ENCODE measurements at regions not wholly inside any gene's neighbourhood (a gene's known extent, or its start where the extent isn't known, plus 50 kb on each side); places are given as distances from the start of the nearest gene placed in this dataset.

GRCh38 chr21:35344582-35344981, 295.5 kb upstream of the RUNX1 start:
- TF ChIP-seq ARNTL (CRISPR knock-in tag; IDR thresholded peaks at IDR 0.05; ENCODE audit: borderline replicate concordance, low read depth) (no peak), TOX (CRISPR knock-in tag; IDR thresholded peaks at IDR 0.05; ENCODE audit: borderline replicate concordance) (no peak), CREB5 (CRISPR knock-in tag; IDR thresholded peaks at IDR 0.05; ENCODE audit: low read depth) (no peak), TSHZ2 (CRISPR knock-in tag; IDR thresholded peaks at IDR 0.05) (no peak), ZNF8 (CRISPR knock-in tag; IDR thresholded peaks at IDR 0.05) (no peak), ESRRG (CRISPR knock-in tag; IDR thresholded peaks at IDR 0.05) (no peak), PPARA (CRISPR knock-in tag; IDR thresholded peaks at IDR 0.05; ENCODE audit: borderline replicate concordance) (no peak), PATZ1 (CRISPR knock-in tag; IDR thresholded peaks at IDR 0.05; ENCODE audit: borderline replicate concordance) (no peak), ZFP30 (CRISPR knock-in tag; IDR thresholded peaks at IDR 0.05) (no peak), CSRNP3 (CRISPR knock-in tag; IDR thresholded peaks at IDR 0.05) (no peak), OSR1 (CRISPR knock-in tag; IDR thresholded peaks at IDR 0.05) (no peak)

Data from SK-N-SH treated with all-trans-retinoic acid at 6 μM for 48 hours (cell line).